ENCODE measurements at regions not wholly inside any gene's neighbourhood (a gene's known extent, or its start where the extent isn't known, plus 50 kb on each side); places are given as distances from the start of the nearest gene placed in this dataset.

- BruUV-seq (replicated peaks), result no TSS peak
Observed at GRCh38 chr18:30334781-30335180, 707.8 kb downstream of the DSC3 start.

More at GRCh38 chr18:30334781-30335180, 707.8 kb downstream of the DSC3 start:
- no peaks in the 10 kb centered on the region for H3K36me3 ChIP-seq (ENCODE audit: control insufficient read depth in 2 of 2, insufficient read depth in 2 of 2, low read length in 1 of 2)
- intact Hi-C loops (cut with micrococcal nuclease; ENCODE audit: unreplicated experiment), result loop anchor here (10.0 kb wide), 1 partner anchor 60 kb away; no protein-coding TSS in a partner anchor
- in situ Hi-C loops (cut with MboI), result no loop called here
- no peaks in the 10 kb centered on the region for H3K27me3 ChIP-seq (replicated peaks in 1 of 2; ENCODE audit: control insufficient read depth in 2 of 2, insufficient read depth in 2 of 2, low read length in 1 of 2)
- ChIA-PET RAD21 (ENCODE audit: unreplicated experiment) (no interaction called here), SMC1A (ENCODE audit: uncharacterized antibody, unreplicated experiment) (no interaction called here), POLR2A (no interaction called here), CTCF (no interaction called here)
- no peaks in the 10 kb centered on the region for H3K79me2 ChIP-seq (ENCODE audit: control insufficient read depth, insufficient read depth, low read length)
- H3K4me2 ChIP-seq (ENCODE audit: control insufficient read depth, insufficient read depth), result no peak overlapping the region
- H3K4me3 ChIP-seq, result no peak overlapping the region
- no peak for DNase-seq (ENCODE audit: low read depth, low spot score)
- no peaks in the 10 kb centered on the region for H3K4me1 ChIP-seq (ENCODE audit: control insufficient read depth, insufficient read depth, low read length)
- no peak for ATAC-seq
- 15% methylated on average over 7 of the region's 7 CpGs for WGBS (ENCODE audit: insufficient coverage, insufficient replicate concordance, low lambda C conversion rate, missing lambda C conversion rate)
- no peaks in the 10 kb centered on the region for H4K20me1 ChIP-seq (ENCODE audit: control insufficient read depth, insufficient read depth)
- no peak overlapping the region for H2AFZ ChIP-seq (ENCODE audit: control insufficient read depth, low read depth, low read length)
- FAIRE-seq, result no peak
- no peak overlapping the region for H3K9ac ChIP-seq (ENCODE audit: control insufficient read depth, insufficient read depth, low read length)
- TF ChIP-seq TCF12 (IDR thresholded peaks at IDR 0.05; ENCODE audit: low read depth, low read length) (no peak), REST (IDR thresholded peaks at IDR 0.05; ENCODE audit: low read depth, low read length) (no peak), E2F4 (IDR thresholded peaks at IDR 0.05; ENCODE audit: low read depth, low read length) (no peak), CHD4 (IDR thresholded peaks at IDR 0.05) (no peak), SIX5 (IDR thresholded peaks at IDR 0.05; ENCODE audit: low read depth, low read length, severe bottlenecking) (no peak), E2F8 (IDR thresholded peaks at IDR 0.05; ENCODE audit: low read depth, partially characterized antibody) (no peak), IKZF2 (IDR thresholded peaks at IDR 0.05) (no peak), SREBF2 (IDR thresholded peaks at IDR 0.05; ENCODE audit: low read length) (no peak), SRF (IDR thresholded peaks at IDR 0.05; ENCODE audit: low read depth in 2 of 2, low read length in 2 of 2) (no peak), JUND (IDR thresholded peaks at IDR 0.05; ENCODE audit: low read depth, low read length) (no peak)
- TF ChIP-seq, protein P1, sequence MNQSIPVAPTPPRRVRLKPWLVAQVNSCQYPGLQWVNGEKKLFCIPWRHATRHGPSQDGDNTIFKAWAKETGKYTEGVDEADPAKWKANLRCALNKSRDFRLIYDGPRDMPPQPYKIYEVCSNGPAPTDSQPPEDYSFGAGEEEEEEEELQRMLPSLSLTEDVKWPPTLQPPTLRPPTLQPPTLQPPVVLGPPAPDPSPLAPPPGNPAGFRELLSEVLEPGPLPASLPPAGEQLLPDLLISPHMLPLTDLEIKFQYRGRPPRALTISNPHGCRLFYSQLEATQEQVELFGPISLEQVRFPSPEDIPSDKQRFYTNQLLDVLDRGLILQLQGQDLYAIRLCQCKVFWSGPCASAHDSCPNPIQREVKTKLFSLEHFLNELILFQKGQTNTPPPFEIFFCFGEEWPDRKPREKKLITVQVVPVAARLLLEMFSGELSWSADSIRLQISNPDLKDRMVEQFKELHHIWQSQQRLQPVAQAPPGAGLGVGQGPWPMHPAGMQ (IDR thresholded peaks at IDR 0.05; ENCODE audit: borderline replicate concordance), result no peak
- H3K9me3 ChIP-seq (replicated peaks; ENCODE audit: control insufficient read depth, insufficient read depth, low read length), result no peaks in the 10 kb centered on the region
- no peak overlapping the region for H3K27ac ChIP-seq (ENCODE audit: control insufficient read depth, insufficient read depth)
